ENCODE measurements at regions not wholly inside any gene's neighbourhood (a gene's known extent, or its start where the extent isn't known, plus 50 kb on each side); places are given as distances from the start of the nearest gene placed in this dataset.

DNA sequence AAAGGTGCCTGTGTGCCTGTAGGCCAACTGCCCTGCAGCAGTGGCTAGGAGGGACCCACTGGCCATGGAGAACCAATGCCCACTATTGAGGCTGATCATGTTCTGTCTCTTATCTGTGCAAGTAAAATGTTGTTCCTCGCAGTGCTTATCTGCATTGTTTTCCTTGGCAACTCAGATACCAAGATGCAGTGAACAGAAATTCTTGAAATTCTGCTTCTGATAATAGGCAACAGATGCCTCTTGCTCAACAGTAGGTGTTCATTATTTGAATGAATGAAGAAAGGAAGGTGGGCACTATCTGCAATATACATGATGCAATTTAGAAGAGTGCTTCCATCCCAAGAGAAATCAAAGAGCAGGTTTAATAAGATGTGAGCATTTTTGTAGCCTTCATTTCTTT lies 232.2 kb downstream of the NUAK1 start:
- TF ChIP-seq, protein P1, sequence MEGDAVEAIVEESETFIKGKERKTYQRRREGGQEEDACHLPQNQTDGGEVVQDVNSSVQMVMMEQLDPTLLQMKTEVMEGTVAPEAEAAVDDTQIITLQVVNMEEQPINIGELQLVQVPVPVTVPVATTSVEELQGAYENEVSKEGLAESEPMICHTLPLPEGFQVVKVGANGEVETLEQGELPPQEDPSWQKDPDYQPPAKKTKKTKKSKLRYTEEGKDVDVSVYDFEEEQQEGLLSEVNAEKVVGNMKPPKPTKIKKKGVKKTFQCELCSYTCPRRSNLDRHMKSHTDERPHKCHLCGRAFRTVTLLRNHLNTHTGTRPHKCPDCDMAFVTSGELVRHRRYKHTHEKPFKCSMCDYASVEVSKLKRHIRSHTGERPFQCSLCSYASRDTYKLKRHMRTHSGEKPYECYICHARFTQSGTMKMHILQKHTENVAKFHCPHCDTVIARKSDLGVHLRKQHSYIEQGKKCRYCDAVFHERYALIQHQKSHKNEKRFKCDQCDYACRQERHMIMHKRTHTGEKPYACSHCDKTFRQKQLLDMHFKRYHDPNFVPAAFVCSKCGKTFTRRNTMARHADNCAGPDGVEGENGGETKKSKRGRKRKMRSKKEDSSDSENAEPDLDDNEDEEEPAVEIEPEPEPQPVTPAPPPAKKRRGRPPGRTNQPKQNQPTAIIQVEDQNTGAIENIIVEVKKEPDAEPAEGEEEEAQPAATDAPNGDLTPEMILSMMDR (IDR thresholded peaks at IDR 0.05; ENCODE audit: borderline replicate concordance, insufficient read depth, low read depth, low read length), result no peak
- no peak overlapping the region for H3K4me3 ChIP-seq (ENCODE audit: low read depth, low read length)

DNA sequence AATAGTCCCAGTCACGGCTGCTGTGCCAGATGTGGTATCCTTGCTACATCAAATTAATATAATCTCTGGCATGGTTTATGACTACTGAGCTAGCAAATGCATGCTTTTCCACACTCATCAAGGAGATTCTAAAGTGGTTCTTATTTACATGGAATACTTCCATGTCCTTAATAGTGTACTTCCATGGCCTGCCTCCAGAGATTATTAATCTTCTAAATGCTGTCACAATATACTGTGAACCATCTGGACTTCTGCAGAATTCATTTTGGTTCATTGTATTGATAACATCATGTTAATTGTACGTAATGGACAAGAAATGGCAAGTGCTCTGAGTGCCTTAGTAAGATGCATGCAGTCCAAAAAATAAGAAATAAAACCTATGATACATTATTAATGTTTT lies 230.8 kb downstream of the NUAK1 start:
- H3K4me3 ChIP-seq (ENCODE audit: low read depth, low read length), result no peak overlapping the region
- TF ChIP-seq, protein P1 (IDR thresholded peaks at IDR 0.05; ENCODE audit: borderline replicate concordance, insufficient read depth, low read depth, low read length), result no peak

DNA sequence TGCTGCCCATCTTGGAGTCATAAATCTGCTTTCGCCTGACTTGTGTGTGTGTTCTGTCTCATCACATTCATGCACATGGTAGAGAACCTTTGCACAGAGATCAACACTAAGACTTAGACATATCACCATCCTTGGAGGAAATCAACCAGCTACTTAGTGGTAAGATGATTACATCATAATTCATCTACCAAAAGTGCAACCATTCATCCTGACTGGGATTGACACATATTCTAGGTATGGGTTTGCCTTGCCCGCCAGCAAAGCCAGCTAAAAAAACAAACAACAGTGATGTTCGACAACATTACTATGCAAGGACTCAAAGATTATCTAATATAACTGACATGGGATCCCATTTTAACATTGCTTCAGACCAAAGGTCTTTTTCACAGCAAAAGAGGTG lies 228.7 kb downstream of the NUAK1 start:
- TF ChIP-seq, protein P1 (IDR thresholded peaks at IDR 0.05; ENCODE audit: borderline replicate concordance, insufficient read depth, low read depth, low read length), result no peak
- no peak overlapping the region for H3K4me3 ChIP-seq (ENCODE audit: low read depth, low read length)

DNA sequence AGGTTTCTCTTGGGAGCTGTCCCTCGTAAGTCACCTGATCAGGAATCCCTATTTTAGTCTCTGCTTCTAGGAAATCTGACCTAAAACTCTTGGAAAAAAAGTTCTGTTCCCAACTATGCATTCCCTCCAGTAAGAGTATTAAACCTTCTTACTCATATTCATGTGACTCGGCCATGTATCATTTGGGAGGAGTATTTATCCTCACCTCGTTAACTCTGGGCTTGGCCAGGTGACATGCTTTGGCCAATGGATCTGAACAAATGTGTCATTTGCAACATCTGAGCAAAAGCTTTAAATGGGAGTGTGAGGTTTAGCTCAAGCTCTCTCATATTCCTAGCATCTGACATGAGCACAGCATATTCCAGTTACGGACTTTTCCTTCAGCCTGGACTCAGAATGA lies 226.8 kb downstream of the NUAK1 start:
- TF ChIP-seq, protein P1 (IDR thresholded peaks at IDR 0.05; ENCODE audit: borderline replicate concordance, insufficient read depth, low read depth, low read length), result no peak
- no peak overlapping the region for H3K4me3 ChIP-seq (ENCODE audit: low read depth, low read length)

DNA sequence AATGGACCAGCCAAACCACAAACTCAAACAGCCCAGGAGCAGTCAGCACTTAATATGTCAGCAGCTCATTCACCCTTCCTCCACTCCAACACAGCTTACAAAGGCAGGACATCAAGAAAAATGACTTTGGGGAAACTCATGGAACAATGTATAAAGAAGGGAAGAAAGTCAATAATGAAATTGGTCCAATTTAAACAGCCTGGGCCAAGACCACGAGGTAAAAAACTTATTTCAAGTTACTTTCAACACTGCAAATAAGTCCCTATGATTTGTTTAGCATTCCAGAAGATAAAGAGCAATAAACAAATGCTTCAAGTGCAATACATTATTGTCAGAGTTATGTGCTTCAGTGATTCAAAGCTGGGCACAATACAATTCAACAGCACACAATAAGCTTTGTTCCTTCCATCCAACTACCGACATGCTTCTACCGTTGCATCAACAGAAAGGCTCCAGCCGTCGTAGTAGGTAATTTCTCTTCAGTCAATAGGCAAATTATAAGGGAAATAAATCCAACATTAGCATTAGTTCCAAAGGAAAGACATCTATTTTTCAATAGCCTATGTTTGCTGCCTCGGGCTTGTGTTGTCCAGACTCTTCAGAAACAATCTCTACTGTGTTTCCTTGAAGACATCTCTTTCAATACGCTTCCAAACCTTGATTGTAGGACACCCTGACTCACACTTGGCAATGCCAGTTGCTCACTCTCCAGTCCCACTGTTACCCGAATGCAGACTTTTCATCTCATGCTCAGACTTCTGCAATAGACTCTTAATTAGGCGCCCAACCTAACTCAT lies 225.7 kb downstream of the NUAK1 start:
- no peak overlapping the region for H3K4me3 ChIP-seq (ENCODE audit: low read depth, low read length)
- TF ChIP-seq, protein P1 (IDR thresholded peaks at IDR 0.05; ENCODE audit: borderline replicate concordance, insufficient read depth, low read depth, low read length), result no peak

DNA sequence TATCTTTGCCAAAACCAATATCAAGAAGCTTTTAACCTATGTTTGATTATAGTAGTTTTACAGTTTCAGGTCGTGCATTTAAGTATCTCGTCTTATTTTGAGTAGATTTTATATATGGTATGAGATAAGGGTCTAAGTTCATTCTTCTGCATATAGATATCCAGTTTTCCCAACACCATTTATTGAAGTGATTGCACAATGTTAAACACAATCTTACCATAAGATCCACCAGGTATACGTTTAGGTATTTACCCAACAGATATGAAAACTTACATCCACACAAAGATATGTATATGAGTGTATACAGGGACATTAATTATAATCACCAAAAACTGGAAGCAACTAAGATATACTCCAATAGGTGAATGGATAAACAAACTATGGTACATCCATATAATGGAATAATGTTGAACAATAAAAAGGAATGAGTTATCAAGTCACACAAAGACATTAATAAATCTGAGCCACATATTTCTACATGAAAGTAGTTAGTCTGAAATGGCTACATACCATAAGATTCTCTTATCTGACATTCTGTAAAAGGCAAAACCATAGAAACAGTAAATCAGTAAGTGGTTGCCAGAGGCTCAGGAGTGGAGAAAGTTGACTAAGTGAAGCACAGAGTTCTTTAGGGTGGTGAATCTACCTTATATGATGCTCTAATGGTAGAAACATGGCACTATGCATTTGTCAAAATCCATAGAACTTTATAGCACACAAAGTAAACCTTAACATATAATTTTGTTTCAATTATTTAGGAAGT lies 222.6 kb downstream of the NUAK1 start:
- H3K4me3 ChIP-seq (ENCODE audit: low read depth, low read length), result no peak overlapping the region
- TF ChIP-seq, protein P1 (IDR thresholded peaks at IDR 0.05; ENCODE audit: borderline replicate concordance, insufficient read depth, low read depth, low read length), result no peak

DNA sequence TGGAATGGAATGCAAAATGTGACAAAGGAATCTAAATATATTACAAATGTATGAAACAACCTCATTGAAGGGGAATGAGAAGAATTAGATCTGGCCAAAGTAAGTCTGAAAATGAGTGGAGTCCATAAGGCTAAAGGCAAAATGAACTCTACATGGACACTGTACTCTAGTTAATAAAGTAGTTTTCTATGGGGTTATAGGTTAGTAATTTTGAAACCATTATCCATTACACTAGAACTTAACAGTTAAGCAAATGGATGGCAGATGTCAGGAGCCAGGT lies 222.1 kb downstream of the NUAK1 start:
- no peak overlapping the region for H3K4me3 ChIP-seq (ENCODE audit: low read depth, low read length)
- TF ChIP-seq, protein P1 (IDR thresholded peaks at IDR 0.05; ENCODE audit: borderline replicate concordance, insufficient read depth, low read depth, low read length), result no peak
